Nucleus accumbens (tissue), 56 donors: ENCODE measurements at regions not wholly inside any gene's neighbourhood (a gene's known extent, or its start where the extent isn't known, plus 50 kb on each side); places are given as distances from the start of the nearest gene placed in this dataset.
A peak's percentile ranks its signal among the peaks of the same experiment; 100 is the strongest.
"Not testable (repeated sequence)": the region's sequence is repeated elsewhere in the genome, so short reads cannot be mapped to it uniquely, and the experiment has no call there.

Experiments
- DNase-seq, 56 donors: peaks; one replicate each; lab custom pipeline; 2025; lab: John Stamatoyannopoulos, UW

DNA sequence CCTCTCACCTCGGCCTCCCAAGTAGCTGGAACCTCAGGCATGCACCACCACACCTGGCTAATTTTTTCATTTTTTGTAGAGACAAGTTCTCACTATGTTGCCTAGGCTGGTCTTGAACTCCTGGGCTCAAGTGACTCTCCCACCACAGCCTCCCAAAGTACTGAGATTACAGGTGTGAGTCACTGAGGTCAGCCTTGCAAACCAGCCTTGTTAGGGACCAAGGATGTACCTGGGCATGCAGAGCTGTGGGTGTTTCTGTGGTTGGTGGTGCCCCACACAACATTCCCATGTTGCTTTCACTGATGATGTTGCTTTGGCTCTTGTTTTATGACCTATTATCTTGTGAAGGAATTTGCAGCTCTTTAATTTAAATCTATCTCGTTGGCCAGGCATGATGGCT, 54.8 kb downstream of the OTUD1 start:
- DNase-seq, result no peak

- no peak for DNase-seq
Measured at GRCh38 chr10:23496727-23497126, 57.9 kb downstream of the OTUD1 start.

GRCh38 chr10:23499372-23500132, 60.7 kb downstream of the OTUD1 start:
- DNase-seq, result peak in 2 of 56 donors; percentile 4 to 8

- no peak for DNase-seq
Measured at GRCh38 chr10:23505797-23506465, 67.1 kb downstream of the OTUD1 start.

DNA sequence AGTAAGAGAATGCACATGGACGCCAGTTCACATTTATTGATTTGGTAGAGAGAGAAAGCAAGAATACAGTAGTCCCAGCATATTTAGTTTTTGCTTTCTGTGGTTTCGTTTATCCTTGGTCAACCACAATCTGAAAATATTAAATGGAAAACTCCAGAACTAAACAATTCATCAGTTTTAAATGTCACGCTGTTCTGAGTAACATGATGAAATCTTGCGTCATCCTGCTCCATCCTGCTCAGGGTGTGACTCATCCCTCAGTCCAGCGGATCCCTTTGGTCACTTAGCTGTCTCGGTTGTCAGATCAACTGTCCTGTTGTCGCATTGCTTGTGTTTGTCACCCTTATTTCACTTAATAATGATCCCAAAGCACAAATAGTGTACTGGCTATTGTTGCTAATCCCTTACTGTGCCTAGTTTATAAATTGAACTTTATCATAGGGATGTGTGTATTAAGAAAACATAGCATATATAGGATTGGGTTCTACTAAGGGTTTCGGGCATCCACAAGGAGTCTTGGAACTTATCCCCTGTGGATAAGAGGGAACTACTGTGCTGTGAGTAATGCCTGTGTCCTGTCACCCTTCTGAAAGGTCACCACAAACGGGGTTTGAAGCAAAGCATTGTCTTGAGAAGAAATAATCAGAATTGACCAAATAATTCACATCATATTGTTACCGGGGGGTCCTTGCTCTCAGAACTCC, 73.6 kb downstream of the OTUD1 start:
- DNase-seq, result no peak

- not testable (repeated sequence) for DNase-seq
Measured at GRCh38 chr10:23513621-23514020, 74.7 kb downstream of the OTUD1 start.

GRCh38 chr10:23514321-23514720, 75.4 kb downstream of the OTUD1 start:
- DNase-seq, result no peak

- DNase-seq, result peak in 2 of 56 donors; percentile 4 to 17
Measured at GRCh38 chr10:23516530-23516929, 77.7 kb downstream of the OTUD1 start.

DNA sequence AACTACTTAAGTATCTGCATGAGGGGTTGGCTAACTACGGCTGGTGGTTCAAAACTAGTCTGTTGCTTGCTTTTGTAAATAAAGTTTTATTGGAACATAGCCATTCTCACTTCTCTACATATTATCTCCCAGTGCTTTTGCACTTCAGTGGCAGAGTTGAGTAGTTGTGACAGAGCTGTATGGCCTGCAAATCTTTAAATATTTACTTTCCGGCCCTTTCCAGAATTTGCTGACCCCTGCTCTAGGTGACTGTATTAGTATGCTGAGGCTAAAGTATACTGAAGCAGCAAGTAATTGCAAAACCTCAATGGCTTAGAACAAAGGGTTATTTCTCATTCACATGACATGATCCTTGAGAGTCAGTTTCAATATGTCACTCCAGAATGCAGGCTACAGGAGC, 78.3 kb downstream of the OTUD1 start:
- no peak for DNase-seq

- DNase-seq, result no peak
Measured at GRCh38 chr10:23521735-23522134, 82.9 kb downstream of the OTUD1 start.

GRCh38 chr10:23522345-23522744, 83.5 kb downstream of the OTUD1 start:
- no peak for DNase-seq

DNA sequence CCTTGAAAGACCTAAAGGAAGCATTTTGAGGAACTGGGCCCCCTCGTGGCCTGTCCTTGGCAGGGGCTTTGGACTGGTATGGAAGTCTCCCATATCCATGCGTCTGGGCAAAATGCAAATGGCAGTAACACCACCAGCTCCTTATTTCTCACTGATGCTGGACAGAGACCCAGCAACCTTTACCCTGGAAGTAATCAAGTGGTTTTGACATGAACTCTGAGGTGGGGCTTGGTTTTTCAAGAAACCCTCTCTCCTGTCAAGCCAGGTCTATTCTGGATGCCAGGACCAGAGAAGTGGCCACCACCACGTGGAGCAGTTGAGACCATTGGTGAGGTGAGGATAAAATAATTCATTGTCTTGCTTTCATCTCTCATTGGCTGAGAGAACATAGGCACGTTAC, 84.4 kb downstream of the OTUD1 start:
- no peak for DNase-seq

DNA sequence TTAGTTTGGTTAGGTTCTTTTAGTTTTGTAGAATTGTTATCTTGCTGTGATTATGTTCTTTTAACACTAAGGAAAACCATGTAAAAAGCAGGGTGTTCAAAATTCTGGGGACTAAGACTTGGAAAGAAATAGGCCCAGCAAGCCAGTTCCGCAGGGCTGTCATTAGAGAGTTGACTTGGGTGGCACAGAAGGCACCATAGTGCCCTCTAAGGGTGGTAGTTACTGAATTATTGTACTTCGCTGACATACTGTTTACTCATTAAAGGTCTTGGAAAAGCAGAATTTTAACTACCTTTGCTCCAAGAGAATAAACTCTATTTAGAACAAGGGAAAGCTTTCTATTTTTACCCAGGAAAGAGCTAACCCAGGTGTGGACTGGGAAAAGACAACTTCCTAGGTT, 86.5 kb downstream of the OTUD1 start:
- peak in 11 of 56 donors; percentile 0 to 44 (median 4) for DNase-seq

- no peak for DNase-seq
Measured at GRCh38 chr10:23528419-23528818, 89.5 kb downstream of the OTUD1 start.

DNA sequence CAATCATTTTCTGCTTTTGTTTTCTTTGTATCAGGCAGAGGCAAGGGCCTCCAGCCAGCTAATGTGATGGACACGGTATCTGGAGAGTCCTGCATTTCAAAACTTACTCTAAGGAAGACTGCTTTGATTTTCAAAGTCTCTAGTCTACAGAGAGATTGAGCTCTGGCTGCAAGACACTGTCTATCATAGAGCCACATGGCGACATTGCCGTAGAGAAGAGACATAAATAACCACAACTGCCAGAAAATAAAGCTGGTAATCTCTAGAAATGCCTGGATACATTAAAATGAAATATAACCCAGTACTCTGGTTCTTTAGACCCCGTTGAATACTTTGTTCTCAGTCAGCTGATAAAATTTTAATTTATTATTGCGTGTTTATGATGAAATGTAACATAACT, 90.8 kb downstream of the OTUD1 start:
- DNase-seq, result no peak

GRCh38 chr10:23530079-23530478, 91.2 kb downstream of the OTUD1 start:
- no peak for DNase-seq

DNA sequence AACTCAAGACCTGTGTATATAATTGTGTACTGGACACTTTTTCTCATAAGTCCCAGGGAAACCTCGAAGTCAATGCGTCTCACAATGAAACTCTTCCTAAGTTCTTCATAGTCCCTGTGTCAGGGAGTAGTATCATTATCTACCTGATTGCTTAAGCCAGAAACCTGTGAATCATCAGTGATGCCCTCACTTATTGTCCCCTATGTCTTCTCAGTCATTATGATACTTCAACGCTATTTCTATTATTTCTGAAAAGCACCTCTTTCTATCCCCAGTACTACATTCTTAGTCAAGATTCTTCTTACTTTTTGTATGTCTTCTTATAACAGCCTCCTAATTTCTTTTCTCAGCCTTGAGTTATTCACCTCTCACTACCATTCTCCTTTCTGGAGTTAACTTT, 94.3 kb downstream of the OTUD1 start:
- DNase-seq, result no peak

GRCh38 chr10:23534326-23534725, 95.5 kb downstream of the OTUD1 start:
- no peak for DNase-seq

DNA sequence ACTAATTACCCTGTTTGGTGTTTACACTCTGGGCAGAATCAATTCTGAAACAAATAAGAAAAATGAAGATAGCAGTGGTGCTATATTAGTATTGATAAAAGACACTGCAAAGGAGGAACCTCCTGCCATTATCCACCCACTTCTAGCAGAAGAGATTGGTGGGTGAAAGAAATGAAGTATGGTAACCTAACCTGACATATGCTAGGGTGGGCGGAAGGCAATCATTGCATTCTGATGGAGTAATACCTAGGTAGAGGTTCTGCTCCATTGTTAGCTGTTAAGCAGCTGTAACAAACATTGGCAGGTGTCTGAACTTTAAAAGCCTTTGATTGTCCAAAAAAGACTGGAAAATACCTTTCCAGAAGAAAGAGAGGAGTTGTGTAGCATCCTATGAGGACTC, 95.9 kb downstream of the OTUD1 start:
- DNase-seq, result peak in 2 of 56 donors; percentile 2 to 3

GRCh38 chr10:23535381-23535780, 96.5 kb downstream of the OTUD1 start:
- DNase-seq, result no peak

- no peak for DNase-seq
Measured at GRCh38 chr10:23538968-23539367, 100.1 kb downstream of the OTUD1 start.
